AG10803 (cell line): ENCODE measurements at regions not wholly inside any gene's neighbourhood (a gene's known extent, or its start where the extent isn't known, plus 50 kb on each side); places are given as distances from the start of the nearest gene placed in this dataset.

Experiments
- DNase-seq: peaks from one replicate; pipeline ENCODE4 v3.0.0; 2010; ENCODE audit warnings: low read depth
- H3K4me3 ChIP-seq: 2 replicates; pipeline ENCODE4 v1.5.1; 2011; ENCODE audit warnings: mild to moderate bottlenecking, low read length, control low read depth
- CTCF ChIP-seq: conservative IDR thresholded peaks from 2 replicates; pipeline ENCODE4 v1.5.1; 2011; ENCODE audit warnings: mild to moderate bottlenecking, low read length, control low read depth, inconsistent platforms

- TF ChIP-seq CTCF = no peak
- no peak for DNase-seq
- H3K4me3 ChIP-seq = no peak overlapping the region
Observed at GRCh38 chr19:27890696-27891095, 1322.3 kb downstream of the UQCRFS1 start.

- no peak for DNase-seq
- H3K4me3 ChIP-seq = no peak overlapping the region
- no peak for TF ChIP-seq CTCF
Observed at GRCh38 chr19:27890206-27890605, 1322.7 kb downstream of the UQCRFS1 start.

- no peak for TF ChIP-seq CTCF
- DNase-seq = no peak
Observed at GRCh38 chr19:27889156-27889555, 1323.8 kb downstream of the UQCRFS1 start.

GRCh38 chr19:27887946-27888345 is 1325.0 kb downstream of the UQCRFS1 start:
- H3K4me3 ChIP-seq = no peak overlapping the region
- TF ChIP-seq CTCF = no peak
- DNase-seq = no peak

More at GRCh38 chr19:27889156-27889555, 1323.8 kb downstream of the UQCRFS1 start:
- H3K4me3 ChIP-seq = no peak overlapping the region

GRCh38 chr19:27885359-27885758 is 1327.6 kb downstream of the UQCRFS1 start:
- DNase-seq = no peak
- H3K4me3 ChIP-seq = no peak overlapping the region
- no peak for TF ChIP-seq CTCF

GRCh38 chr19:27884376-27884775 is 1328.6 kb downstream of the UQCRFS1 start:
- H3K4me3 ChIP-seq = no peak overlapping the region
- DNase-seq = no peak
- TF ChIP-seq CTCF = no peak

- TF ChIP-seq CTCF = no peak
- no peak for DNase-seq
- H3K4me3 ChIP-seq = no peak overlapping the region
Observed at GRCh38 chr19:27881213-27881612, 1331.7 kb downstream of the UQCRFS1 start.
